ENCODE measurements at regions not wholly inside any gene's neighbourhood (a gene's known extent, or its start where the extent isn't known, plus 50 kb on each side); places are given as distances from the start of the nearest gene placed in this dataset.

DNA sequence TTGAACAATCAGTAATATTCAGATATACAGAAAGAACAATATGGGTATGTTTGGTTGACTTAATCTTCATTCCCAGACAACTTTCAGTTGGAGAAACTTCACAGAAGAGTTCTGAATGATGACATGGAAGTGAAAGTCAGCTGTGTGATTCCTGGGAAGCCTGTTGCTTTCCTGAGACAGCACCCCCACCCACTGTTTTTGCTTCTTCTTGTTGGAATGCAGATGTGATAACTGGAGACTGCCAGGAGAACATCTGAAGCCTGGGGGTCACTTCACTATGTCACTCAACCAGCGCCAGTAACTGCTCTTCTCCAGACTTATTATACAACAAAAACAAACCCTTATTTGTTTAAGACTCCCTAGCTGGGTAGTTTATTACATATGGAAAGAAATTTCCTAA lies 599.4 kb downstream of the ZIC1 start:
- TF ChIP-seq, protein P1, sequence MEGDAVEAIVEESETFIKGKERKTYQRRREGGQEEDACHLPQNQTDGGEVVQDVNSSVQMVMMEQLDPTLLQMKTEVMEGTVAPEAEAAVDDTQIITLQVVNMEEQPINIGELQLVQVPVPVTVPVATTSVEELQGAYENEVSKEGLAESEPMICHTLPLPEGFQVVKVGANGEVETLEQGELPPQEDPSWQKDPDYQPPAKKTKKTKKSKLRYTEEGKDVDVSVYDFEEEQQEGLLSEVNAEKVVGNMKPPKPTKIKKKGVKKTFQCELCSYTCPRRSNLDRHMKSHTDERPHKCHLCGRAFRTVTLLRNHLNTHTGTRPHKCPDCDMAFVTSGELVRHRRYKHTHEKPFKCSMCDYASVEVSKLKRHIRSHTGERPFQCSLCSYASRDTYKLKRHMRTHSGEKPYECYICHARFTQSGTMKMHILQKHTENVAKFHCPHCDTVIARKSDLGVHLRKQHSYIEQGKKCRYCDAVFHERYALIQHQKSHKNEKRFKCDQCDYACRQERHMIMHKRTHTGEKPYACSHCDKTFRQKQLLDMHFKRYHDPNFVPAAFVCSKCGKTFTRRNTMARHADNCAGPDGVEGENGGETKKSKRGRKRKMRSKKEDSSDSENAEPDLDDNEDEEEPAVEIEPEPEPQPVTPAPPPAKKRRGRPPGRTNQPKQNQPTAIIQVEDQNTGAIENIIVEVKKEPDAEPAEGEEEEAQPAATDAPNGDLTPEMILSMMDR (IDR thresholded peaks at IDR 0.05): no peak
- no peak for TF ChIP-seq POLR2A (IDR thresholded peaks at IDR 0.05)
